Activated CD4-positive, alpha-beta T cell treated with anti-CD3 and anti-CD28 coated beads, Interleukin-2, amount 50 U/mL, for 4 hours (primary cell): ENCODE measurements at regions not wholly inside any gene's neighbourhood (a gene's known extent, or its start where the extent isn't known, plus 50 kb on each side); places are given as distances from the start of the nearest gene placed in this dataset.
"Not testable (repeated sequence)": the region's sequence is repeated elsewhere in the genome, so short reads cannot be mapped to it uniquely, and the experiment has no call there.

Source experiments
- DNase-seq, 2 experiments: peaks; one replicate each; pipeline ENCODE4 v3.0.0-alpha.2; 2020

- no peak for DNase-seq
These were observed 140.1 kb upstream of the NRIP1 start for GRCh38 chr21:15204970-15205286.

DNA sequence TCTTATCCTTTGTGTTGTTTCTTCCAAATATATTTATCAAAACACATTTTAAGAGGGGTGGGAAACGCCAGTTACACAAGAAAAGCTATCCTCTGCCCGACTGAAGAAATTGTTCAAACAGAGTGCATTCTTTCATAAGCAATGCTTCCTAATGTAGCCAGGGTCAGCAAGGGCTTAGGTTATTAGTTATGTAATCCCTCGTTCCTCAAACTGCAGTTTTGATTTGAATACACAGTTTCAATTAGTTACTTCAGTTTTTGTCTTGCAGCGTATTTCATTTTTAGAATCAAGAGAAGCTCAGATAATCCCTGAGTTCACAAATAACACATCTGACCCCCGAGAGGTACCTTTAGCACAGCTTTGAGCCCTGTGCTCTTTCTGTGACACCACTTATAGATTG lies 141.7 kb upstream of the NRIP1 start:
- DNase-seq: no peak

DNA sequence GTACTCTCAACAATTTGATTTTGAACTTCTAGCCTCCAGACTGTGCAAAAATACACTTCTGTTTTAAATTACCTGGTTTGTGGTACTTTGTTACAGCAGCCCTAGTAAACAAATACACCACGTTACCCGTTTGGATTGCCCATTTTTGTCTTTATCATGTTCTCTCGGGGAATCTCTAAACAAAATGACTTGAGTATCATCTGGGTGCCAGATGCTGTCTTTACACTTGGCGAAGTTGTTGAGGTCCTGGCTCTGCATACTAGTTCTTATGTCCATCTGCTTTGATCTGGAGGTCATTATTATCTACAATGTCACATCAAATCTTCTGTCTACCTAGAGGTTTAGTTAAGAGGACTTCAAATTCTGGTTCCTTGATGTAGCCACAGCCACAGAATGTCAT lies 142.4 kb upstream of the NRIP1 start:
- DNase-seq: no peak

GRCh38 chr21:15207635-15208370 lies 143.0 kb upstream of the NRIP1 start:
- no peak for DNase-seq

DNA sequence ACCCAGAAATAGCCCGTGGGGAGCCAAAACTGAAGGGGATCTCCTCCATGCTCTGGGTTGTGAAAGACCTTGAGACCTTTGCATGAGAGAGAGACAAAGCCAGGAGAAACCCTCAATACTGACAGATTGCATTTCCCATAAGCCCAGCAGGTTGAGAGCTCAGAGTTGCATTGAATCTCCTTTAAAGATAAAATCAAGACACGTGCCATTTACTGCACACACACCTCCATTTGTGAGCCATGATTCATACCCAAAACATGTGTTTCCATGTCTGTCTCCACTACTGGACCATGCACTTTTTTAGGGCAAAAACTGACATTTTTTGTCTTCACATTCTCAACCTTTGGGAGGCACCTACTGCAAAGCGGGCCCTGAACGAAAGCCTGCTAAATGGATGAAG lies 144.0 kb upstream of the NRIP1 start:
- no peak for DNase-seq

DNA sequence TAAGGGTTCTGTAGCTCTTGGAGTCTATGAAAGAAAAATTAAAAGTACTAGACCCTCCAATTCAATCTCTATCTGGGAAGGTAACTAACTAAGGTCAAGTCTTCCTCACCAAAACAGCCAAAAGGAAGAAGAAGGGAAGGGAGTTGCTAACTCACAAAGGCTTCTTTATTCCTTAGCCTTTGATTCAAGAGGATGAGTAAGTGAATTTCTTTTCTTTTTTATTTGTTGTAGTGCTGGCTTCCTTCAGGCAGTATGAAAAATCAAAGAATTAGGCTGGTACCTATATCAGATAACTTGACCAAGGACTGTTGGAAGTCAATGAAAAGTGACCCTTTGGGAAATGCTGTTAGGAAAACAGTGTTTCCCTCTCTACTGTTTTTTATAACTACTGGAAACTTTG lies 144.4 kb upstream of the NRIP1 start:
- no peak for DNase-seq

- DNase-seq: no peak
These were observed 145.5 kb upstream of the NRIP1 start for GRCh38 chr21:15210235-15210678.

- no peak for DNase-seq
These were observed 146.8 kb upstream of the NRIP1 start for GRCh38 chr21:15211491-15212133.

DNA sequence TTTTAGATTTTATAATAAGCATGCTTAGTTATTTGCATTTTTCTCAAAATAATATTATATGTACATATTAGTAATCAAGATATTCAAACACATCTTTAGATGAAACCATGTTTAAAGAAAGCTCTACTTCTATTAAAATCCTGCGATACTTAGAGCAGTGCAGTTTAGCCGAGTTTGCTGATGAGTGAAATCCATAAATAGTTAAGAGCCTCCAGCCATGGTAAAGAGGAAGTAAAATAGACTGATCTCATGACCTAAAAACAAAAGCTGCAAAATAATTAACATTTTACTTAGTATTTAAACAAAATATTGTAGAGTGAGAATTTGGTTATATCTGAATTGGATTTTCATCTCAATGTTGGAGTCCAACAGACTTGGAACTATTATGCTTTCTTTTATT lies 147.4 kb upstream of the NRIP1 start:
- DNase-seq: no peak

- not testable (repeated sequence) for DNase-seq
These were observed 153.7 kb upstream of the NRIP1 start for GRCh38 chr21:15218476-15218875.

GRCh38 chr21:15219039-15219438 lies 154.2 kb upstream of the NRIP1 start:
- no peak for DNase-seq

DNA sequence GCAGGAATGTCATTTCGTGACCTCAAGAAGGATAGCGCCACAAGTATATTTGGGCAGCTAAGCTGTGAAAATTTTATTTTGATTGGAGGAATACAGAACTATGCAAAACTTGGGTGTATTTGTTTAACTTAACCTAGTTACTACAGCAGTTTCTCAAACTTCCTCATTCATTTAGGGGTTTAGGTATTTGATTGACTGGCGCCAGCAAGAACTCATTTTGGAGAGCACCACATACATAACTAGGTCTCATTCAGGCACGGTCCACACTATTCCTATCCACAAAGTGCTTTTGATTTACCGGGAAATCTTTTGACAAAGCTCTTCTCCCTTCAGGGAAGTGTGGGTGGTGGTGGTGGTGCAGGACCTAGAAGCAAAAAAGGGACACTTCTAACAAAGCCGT lies 155.1 kb upstream of the NRIP1 start:
- no peak for DNase-seq

GRCh38 chr21:15221799-15222386 lies 157.1 kb upstream of the NRIP1 start:
- DNase-seq: no peak

- DNase-seq: no peak
These were observed 157.9 kb upstream of the NRIP1 start for GRCh38 chr21:15222707-15223106.

DNA sequence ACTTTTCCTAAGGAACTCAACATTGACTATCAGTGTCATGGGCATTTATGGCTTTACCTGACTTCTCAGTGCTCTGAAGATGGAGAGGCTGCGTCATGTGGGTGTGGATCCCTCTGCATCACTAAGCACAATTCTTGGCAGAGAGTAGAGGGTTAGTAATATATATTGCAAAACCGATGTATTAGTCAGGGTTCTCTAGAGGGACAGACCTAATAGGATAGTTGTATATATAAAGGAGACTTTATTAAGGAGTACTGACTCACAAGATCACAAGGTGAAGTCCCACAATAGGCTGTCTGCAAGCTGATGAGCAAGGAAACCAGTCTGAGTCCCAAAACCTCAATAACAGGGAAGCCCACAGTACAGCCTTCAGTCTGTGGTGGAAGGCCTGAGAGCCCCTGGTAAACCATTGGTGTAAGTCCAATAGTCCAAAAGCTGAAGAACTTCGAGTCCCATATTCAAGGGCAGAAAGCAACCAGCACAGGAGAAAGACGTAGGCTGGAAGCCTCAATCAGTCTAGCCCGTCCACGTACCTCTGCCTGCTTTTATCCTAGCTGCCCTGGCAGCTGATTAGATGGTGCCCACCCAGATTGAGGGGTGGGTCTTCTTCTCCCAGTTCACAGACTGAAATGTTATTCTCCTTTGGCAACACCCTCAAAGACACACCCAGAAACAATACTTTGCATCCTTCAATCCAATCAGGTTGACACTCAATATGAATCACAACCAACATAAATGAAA lies 159.7 kb upstream of the NRIP1 start:
- DNase-seq: no peak

DNA sequence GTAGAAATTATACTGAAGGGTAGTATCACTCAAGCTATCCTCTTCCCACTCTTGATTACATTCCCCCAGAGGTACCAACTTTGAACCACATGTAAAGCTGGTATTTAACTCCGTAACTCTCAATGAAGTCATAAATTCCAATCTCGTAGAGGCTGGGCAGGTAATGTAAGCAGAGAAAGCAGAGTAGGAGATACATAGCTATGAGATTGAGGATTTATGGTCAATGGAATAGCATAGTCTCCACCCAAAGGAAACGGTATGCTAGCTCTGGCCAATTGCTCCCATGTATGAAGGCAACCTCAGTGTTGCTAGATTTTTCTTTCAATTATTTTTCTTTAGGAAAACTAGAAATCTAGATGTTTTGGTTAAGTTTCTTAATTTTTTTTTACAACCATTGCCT lies 163.1 kb upstream of the NRIP1 start:
- DNase-seq: no peak

GRCh38 chr21:15229390-15229789 lies 164.6 kb upstream of the NRIP1 start:
- no peak for DNase-seq

GRCh38 chr21:15233611-15234010 lies 168.8 kb upstream of the NRIP1 start:
- DNase-seq: no peak

GRCh38 chr21:15236111-15236510 lies 171.3 kb upstream of the NRIP1 start:
- DNase-seq: no peak

- no peak for DNase-seq
These were observed 176.0 kb upstream of the NRIP1 start for GRCh38 chr21:15240848-15241247.

DNA sequence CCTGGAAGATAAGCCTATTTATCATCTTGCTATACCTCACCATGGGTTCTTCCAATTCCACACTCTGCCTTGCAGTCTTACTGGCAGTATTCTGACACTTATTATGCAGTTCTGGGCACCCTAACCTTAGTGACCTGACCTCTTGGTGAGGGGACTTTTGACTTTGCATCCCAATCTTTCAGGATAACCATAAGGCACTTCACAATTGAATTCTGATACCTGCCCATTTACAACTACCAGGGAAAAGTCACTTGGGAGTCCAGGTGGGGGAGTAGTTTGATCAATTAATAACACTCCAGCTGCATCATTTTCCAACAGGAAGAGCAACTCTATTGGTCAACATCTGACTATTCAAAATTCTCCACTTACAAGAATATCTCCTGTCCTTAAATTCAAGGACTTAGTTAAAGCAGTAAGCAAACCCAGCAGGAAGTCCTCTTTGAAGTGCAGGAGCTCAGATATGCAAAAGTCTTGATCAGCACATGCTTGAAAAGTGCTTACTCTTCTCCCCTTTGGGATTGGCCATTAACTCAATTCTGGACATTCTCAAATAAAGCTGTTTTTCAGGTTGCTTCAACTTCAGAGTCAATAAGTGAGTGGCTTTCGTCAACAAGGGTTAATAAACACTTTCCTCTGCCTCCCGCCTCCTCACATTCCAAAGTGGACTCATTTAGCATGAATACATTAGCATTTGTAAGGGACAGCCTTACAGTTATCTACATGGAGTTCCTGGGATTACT lies 177.4 kb upstream of the NRIP1 start:
- no peak for DNase-seq

DNA sequence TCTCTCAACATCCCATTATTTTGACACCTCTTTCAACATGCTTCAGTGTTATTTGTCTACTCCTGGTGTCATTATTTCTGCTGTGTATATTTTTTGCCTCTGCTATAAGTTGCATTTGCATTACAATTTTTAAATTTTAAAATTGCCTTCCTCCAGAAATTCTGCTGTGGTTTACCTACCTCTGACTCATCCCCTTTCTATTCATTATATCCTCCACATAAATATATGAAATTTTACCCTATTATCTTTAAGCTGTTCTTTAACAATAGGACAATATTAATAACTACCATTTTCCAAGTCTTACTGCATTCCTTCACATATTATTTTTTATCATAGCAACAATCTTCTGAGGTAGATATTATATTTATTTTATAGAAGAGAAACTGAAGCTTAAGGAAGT lies 178.1 kb upstream of the NRIP1 start:
- no peak for DNase-seq

- DNase-seq: no peak
These were observed 178.6 kb upstream of the NRIP1 start for GRCh38 chr21:15243406-15243805.
